Left lobe of liver (tissue), 2 donors: ENCODE measurements at regions not wholly inside any gene's neighbourhood (a gene's known extent, or its start where the extent isn't known, plus 50 kb on each side); places are given as distances from the start of the nearest gene placed in this dataset.
"Not testable (repeated sequence)": the region's sequence is repeated elsewhere in the genome, so short reads cannot be mapped to it uniquely, and the experiment has no call there.

ENCODE experiments used
- ATAC-seq: fragments of 200-7000 bp; cut with Tn5 transposase; one replicate; pipeline ENCODE4 v1.9.1; 2020; ENCODE audit warnings: mild to moderate bottlenecking, moderate library complexity
- DNase-seq: peaks from one replicate; pipeline ENCODE4 v3.0.0-alpha.2; 2020; ENCODE audit warnings: low spot score
- donor health status: DM: no; HTN: no; CAD: no; lungs with moderate emphysema.
- donor health status: DM: no; HTN: yes; CAD: no.

DNA sequence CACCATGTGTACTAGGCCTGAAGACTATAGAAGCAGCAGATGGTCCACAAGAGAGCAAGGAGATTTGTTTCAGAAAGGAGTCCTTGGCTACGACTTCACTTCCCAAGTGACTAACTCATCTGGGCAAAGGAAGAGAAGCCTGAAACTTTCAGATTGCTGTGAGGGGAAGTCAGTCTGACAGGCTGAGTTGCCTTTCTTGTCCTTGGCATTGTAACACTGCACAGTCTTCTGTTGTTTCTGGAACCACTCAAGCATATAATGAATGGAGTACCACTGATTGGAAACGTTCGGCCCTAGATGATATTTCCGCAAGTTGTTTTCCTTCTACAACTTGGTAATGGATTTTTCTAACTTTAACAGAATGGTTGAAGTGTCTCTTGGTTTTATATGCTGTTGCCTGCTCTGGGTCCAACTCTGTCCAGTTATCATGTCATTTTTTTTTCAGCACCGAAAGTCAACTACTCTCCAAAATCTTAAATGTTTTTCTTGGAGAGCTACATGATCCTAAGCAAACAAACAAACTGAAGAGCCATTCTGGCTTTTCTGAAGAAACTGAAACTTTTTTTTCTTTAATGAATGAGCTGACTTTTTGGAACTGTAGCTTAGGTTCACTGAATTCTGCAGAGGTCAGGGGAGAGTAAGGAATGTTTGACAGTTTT lies 685.7 kb downstream of the MECOM start:
- ATAC-seq (no peak), DNase-seq (no peak)

DNA sequence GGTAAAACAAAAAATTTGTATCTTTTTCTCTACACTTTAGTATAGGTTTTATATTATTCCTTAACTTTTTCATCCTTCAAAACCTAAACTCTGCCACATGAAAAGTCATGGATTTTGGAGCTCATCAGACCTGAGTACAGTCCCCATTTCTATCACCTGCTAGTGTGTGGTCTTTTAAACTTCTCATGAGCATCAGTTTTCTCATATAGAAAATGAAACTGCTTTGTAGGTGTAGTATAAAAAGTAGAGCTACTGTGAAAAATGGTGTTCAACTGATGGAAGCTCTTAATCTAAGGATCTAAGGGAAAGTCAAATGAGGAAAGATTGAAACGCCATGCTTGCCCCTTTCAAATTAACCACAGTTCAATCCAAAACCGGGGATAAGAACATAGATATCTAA lies 686.5 kb downstream of the MECOM start:
- no peak for DNase-seq
- ATAC-seq = no peak

DNA sequence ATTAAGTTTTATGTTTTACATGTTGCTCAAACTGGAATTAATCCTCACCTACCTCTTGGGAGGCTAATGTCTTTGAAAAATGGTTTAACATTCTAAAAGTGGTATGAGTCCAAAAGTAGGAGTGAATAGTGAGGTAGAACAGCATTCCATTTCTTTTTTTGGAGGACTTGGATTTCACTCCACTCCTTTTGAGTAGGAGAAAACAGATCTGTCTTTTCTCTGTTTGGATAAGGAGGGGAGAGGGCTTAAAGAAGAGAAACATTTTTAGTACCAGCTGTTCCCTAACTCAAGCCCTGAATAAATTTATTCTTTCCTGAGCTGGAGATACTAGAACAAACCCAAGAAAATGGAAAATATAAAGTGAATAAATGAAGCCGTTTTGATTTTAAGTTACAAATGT lies 687.9 kb downstream of the MECOM start:
- ATAC-seq (no peak), DNase-seq (no peak)

DNA sequence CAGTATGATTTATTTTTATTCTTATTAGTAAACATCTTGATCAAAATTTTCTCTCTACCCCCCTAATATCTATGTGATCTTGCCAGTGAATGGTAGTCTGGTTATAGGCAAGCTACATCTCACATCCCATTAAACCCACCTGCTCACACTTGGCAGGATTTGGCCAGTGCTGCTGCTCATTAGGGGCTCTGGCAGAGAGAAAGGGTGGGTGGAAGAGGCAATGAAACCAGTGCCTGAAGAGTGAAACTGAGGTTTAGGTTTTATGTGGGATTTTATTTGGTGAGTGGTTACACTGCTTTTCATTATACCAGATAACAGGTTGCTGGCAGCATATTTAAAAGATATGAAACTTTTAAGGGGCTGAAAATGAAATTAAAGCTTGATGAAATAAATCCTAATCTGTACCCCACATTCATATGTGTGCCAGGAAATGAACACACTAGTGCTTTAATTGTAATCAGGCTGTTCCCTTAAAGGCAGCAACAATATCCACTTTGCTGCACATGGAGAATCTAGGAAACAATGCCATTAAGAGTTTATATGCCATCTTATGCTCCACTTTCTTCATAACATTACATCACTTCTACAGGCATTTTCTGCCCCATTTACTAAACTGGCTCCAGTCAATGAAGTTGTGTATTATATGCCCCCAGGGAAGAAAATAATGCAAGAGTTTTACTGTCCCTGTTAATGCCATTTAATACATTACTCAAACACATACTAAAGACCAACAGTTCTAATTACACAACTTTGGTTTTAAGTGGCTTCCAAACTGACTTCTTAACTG lies 688.7 kb downstream of the MECOM start:
- no peak for DNase-seq
- no peak for ATAC-seq

DNA sequence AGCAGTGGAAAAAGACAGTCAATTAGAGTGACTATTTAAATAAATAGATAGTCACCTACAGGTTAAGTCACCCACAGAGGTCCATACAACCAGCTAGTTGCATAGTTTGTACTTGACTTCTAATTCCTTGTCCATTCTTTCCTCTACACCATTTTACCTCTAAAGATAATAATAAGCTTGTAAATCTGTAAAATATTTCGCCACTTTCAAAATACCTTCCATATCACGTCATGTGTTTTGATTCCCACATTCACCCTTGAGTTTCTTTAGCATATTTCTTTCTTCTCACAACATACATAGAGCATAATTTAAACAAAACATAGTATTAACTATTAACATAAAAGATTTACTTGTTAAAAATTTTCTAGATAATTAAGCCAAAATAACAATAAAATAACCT lies 689.6 kb downstream of the MECOM start:
- no peak for DNase-seq
- no peak for ATAC-seq

DNA sequence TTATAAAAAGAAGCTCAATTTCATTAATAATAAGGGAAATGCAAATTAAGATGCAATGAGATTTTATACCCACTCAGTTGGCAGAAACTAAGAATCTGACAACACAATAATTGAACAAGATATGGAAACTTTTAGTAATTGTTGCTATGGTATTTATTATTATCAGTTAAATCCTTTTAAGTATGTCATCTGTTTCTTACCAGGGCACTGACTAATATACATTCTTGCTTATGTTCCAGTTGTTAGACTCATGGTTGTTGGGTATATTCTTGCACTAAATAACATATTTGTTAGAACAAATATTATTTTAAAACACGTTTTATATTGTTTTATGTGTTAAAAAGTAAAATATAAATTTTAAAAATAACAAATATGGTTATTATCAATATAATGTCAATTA lies 690.3 kb downstream of the MECOM start:
- no peak for DNase-seq
- no peak for ATAC-seq

DNA sequence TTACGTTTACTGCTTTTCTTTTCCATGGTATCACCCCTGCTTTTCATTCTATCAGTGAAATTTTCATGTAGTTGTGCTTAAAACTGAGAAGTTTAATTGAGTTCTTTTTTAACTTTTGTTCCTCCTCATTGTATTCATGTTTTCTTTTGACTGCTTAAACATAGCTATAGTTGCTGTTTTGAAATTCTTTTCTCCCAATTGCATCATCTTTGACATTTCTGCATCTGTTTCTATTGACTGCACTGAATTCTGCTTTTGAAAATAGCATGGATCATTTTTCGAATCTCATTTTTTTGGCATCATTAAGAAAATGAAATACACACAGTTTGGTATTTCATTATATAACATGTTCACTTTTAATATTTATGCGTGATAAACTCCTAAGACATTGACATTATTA lies 694.9 kb downstream of the MECOM start:
- no peak for DNase-seq

DNA sequence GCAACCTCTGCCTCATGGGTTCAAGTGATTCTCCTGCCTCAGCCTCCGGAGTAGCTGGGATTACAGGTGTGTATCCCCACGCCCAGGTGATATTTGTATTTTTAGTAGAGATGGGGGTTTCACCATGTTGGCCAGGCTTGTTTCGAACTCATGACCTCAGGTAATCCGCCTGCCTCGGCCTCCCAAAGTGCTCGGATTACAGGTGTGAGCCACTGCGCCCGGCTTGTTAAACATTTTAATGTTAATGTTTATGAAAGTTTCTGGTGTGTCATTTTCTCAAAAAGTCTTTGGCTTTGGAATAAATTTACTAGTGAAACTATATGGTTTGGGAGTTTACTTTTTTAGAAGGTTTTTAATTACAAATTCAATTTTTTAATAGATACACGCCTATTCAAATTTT lies 698.8 kb downstream of the MECOM start:
- ATAC-seq = no peak
- DNase-seq = no peak

More for the DNA sequence above, 694.9 kb downstream of the MECOM start:
- no peak for ATAC-seq

DNA sequence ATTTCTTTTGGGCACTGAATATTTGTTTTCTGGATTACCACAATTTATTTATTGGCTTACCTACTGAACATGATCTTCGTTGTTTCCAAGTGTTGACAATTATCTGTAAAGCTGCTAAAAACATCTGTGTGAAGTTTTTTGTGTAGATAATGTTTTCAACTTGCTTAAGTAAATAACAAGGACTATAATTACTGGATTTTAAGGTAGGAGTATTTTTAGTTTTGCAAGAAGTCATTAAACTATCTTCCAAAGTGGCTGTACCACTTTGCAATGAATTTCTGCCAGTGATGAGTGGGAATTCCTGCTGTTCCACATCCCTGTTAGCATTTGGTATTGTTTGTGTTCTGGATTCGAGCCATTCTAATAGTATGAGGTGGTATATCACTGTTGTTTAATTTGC lies 702.2 kb downstream of the MECOM start:
- ATAC-seq (no peak), DNase-seq (no peak)

DNA sequence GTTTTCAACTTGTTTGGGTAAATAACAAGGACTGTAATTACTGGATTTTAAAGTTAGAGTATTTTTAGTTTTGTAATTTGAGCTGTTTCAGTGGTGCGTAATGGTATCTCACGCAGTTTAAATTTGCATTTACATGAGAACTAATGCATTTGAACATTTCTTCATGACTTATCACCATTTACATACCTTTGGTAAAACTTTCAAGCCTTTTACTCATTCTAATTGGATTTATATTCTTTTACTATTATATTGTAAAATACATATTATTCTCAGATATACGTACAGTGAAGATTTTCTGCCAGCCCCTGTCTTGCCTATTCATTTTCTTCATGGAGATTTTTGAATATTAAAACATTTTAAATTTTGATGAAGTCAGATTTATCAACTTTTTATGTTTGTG lies 703.8 kb downstream of the MECOM start:
- no peak for ATAC-seq
- no peak for DNase-seq

DNA sequence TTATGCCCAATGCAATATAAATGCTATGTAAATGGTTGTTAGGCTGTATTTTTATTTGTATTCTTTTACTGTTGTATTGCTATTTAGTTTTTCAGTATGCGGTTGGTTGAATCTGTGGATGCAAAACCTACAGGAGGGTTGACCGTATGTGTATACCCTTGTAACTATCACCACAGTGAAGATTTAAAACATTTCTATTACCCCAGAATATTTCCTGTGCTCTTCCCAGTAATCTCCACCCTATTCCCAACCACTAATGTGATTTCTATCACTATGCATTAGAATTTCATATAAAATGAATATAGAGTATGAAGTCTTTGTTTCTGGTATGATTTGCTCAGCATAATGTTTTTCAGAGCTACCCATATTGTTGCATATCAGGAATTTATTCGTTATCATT lies 705.0 kb downstream of the MECOM start:
- no peak for DNase-seq
- ATAC-seq = no peak

DNA sequence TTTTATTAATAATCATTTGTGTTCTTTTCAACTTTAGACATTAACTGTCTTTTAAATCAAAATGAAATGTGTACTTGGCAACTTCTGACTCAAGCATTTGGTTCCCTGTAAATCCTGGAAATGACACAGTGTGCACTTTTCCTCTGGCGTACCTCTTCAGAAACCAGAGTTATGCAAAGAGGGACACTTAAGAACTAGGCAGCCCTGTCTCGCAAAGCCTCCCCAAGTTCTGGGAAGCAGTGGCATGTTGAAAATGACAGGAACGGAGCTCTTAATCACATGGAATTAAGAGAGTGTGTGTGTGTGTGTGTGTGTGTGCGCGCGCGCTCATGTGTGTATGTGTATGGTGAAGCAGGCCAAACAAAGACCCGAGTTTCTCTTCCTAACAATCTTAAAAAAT lies 707.4 kb downstream of the MECOM start:
- ATAC-seq (no peak), DNase-seq (no peak)

DNA sequence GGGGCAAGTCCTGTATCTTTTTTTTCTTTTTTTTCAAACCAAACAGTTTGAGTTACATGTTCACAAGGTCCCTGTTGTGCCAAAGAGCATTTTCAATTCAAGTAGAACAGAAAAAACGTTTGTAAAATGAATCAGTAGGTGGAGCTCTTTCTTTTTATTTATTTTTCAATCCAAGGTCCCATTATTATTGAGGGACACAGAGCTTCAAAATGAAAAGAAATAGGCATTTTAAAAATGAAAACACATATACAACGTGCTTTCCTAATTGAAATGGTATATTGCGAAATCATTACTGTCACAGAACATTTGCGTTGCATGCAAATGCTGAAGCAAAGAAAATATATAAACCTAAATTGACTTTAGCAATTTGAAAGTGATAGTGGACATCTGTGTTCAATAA lies 711.0 kb downstream of the MECOM start:
- ATAC-seq (no peak), DNase-seq (no peak)

DNA sequence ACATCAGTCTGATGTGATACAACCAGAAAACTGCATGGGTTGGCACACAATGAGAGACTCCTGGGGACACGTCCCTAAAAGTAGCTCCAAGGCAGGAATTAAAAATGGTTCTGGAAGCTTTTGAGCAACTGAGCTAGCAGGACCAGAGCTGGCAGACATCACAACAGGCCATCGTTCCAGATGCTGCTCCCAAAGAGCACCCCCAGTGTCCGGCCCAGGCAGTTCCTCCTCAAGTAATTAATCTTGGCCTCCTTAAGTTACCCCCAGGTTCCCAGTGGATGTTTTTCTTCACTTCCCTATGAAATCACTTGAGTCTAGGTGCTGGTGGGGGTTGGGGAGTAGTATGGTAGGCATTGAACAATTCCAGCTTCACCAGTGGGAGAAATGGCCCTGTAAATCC lies 711.6 kb downstream of the MECOM start:
- no peak for DNase-seq

DNA sequence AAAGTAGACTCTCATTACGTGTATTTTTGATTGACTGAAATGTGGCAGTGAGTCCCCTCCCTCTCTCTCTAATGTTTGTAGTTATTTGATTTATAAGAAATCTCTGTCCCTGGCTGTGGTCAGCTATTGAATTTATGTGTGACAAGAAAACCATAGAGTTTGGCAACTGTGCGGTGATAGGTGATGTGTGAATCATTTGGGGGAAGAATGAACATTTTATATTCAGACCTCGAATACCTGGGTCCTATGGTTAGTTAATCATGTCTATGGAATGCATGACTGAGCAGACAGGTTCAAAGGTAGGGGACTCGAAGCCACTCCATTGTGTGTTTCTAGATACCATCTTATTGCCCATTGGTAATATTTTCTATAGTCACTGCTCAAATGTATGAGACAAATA lies 712.1 kb downstream of the MECOM start:
- ATAC-seq (no peak), DNase-seq (no peak)

More for the DNA sequence above, 711.6 kb downstream of the MECOM start:
- no peak for ATAC-seq

DNA sequence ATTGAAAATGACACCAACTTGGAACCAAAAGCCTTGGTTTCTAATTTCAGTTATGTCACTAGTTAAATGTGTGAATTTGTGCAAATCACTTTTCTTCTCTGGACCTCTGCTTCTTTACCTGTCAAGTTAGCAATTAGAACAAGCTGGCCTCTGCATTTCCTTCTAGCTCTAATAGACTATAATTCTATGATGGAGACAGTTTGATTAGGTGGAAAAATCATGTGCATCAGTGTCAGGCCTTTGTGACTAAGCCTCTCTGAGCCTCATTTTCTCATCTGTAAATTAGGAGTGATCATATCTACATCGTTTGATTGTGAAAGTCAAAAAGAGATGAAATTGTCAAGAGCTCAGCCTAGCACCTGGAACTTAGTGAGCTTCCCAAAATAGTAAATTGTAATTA lies 712.9 kb downstream of the MECOM start:
- DNase-seq (no peak), ATAC-seq (no peak)

DNA sequence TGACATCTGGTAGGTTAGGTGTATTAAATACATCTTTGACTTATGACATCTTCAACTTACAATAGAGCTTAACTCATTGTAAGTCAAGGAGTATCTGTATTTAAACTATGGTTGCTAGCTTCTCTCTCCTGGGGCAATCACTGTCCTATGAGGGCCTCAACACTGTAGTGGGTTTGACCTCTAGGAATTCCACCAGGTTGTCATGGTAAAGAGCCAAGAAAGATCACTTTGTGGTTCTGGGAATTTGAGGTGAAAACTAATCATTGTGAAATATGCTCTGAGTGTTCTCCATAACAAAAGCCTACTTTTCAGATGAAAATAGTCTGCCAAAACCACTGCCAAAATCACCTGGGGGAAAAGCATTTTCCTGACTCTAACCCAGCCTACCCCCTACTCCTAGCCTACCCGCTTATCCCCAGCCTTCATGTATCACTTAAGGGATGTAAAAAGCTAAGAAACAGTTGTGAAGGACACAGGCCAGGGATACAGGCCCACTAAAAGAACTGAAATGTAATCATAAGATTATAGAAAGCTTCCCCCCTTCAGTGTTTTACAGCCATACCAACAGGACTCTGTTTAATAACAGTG lies 723.8 kb downstream of the MECOM start:
- DNase-seq (no peak), ATAC-seq (no peak)

DNA sequence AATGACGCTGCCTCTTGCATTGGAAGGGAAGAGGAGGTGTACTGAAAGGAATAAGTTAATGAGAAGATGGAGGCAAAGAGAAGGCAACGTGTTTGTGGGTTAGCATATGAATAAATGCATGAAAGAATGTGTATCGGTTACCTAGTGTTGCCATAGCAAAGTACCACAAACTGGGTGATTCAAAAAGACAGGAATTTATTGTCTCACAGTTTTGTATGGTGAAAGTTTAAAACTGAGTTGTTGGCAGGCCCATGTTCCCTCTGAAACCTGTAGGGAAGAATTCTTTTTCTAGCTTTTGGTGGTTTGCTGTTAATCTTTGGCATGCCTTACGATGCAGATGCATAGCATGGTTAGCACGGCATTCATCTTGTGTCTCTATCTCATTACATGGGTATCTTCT lies 729.9 kb downstream of the MECOM start:
- DNase-seq (no peak), ATAC-seq (no peak)

DNA sequence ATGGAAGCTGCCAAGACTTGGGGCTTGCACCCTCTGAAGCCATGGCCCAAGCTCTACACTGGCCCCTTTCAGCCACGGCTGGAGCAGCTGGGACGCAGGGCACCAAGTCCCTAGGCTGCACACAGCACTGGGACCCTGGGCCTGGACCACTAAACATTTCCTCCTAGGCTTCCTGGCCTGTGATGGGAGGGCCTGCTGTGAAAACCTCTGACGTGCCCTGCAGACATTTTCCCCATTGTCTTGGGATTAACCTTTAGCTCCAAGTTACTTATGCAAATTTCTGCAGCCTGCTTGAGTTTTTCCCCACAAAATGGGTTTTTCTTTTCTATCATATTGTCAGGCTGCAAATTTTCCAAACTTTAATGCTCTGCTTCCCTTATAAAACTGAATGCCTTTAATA lies 733.5 kb downstream of the MECOM start:
- not testable (repeated sequence) for ATAC-seq, DNase-seq

DNA sequence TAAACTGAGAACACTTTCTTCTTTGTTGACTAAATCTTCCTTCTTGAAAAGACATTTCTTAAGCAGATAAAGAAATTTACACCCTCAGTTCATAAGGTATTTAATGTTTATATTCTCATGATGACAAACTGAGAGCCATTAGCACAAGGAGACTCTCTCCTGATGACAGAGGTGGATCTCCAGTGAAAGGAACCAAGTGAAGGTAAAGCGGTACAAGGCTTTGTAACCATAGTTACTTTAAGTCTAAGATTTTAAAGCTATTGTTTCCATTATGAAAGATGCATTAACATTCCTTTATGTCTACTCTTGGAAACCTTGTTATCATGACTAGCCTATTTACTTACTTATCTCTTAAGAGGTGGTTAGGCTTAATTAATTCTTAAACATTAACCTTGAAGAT lies 737.1 kb downstream of the MECOM start:
- ATAC-seq = no peak

DNA sequence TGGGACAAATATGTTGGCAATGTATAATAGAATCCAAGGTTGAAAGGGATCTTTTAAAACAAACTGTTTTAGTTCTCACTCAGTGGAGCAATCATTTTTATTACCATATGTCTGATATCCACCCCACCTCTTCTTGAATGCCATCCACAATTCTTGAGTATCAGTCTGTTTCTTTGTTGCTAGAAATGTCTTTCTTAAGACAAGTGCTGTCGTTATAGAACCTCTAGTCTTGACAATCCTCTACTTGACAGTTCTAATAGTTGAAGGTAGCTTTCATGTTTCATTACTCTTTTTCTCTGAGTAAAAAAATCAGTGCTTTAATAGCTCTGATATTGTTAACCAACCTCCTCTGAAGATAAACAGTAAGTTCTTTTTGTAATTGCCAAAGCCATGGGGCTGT lies 737.9 kb downstream of the MECOM start:
- ATAC-seq (no peak), DNase-seq (no peak)

More for the DNA sequence above, 737.1 kb downstream of the MECOM start:
- DNase-seq = no peak

DNA sequence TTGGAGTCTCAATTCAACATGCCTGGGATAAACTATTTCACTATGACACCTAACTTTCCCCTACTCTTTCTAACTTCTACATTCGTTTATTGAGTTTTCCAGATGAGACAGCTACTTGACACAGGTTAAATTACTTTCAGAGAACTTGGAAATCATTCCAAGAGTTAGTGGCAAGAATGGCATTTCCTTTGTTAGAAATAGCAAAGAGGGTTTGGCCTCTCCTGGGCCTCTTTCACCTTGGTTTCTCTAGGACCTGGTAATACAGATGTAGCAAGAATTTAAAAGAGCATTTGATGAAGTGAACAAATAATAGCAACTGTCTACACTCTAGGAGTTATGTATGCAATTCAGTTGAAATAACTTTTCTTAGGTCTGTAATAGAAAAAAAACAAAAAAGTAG lies 748.9 kb downstream of the MECOM start:
- ATAC-seq (no peak), DNase-seq (no peak)
